Hepatocyte (in vitro differentiated cells): ENCODE measurements at regions not wholly inside any gene's neighbourhood (a gene's known extent, or its start where the extent isn't known, plus 50 kb on each side); places are given as distances from the start of the nearest gene placed in this dataset.

ENCODE experiments used
- EZH2 ChIP-seq: fragments of 200-600 bp; sonication (generic); IDR thresholded peaks from 2 replicates; pipeline ENCODE4 v1.6.1; 2016; ENCODE audit warnings: antibody characterized with exemption, mild to moderate bottlenecking, borderline replicate concordance
- EZH2phosphoT487 ChIP-seq: fragments of 200-600 bp; sonication (generic); IDR thresholded peaks from one replicate; pipeline ENCODE4 v1.6.1; 2018; ENCODE audit warnings: antibody characterized with exemption, mild to moderate bottlenecking, low read depth, moderate library complexity; ENCODE audit not compliant: unreplicated experiment, severe bottlenecking
- TF ChIP-seq, protein P1 (sequence below): fragments of 200-600 bp; sonication (generic); IDR thresholded peaks from 2 replicates; pipeline ENCODE4 v1.5.1; 2016; ENCODE audit warnings: antibody characterized with exemption, mild to moderate bottlenecking; ENCODE audit not compliant: poor library complexity

DNA sequence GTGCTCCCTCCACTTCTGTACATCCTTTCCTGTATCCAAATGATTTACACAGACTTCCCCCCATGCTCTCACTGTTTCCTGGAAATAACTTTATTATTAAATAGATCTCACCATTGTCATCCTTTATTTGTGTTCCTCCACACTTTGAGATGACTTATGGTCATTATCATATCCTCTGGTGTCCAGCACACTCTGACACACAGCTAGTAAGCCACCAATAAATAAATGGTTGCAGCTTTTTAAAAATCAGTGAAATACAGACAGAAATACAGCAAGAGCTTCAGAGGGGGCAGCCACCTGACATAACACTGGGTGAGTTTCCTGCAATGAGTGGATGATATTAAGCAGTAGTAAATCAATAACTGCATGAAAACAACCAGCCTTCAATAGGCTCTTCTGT, 2036.4 kb upstream of the AGA start:
- TF ChIP-seq, protein P1, sequence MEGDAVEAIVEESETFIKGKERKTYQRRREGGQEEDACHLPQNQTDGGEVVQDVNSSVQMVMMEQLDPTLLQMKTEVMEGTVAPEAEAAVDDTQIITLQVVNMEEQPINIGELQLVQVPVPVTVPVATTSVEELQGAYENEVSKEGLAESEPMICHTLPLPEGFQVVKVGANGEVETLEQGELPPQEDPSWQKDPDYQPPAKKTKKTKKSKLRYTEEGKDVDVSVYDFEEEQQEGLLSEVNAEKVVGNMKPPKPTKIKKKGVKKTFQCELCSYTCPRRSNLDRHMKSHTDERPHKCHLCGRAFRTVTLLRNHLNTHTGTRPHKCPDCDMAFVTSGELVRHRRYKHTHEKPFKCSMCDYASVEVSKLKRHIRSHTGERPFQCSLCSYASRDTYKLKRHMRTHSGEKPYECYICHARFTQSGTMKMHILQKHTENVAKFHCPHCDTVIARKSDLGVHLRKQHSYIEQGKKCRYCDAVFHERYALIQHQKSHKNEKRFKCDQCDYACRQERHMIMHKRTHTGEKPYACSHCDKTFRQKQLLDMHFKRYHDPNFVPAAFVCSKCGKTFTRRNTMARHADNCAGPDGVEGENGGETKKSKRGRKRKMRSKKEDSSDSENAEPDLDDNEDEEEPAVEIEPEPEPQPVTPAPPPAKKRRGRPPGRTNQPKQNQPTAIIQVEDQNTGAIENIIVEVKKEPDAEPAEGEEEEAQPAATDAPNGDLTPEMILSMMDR = no peak
- TF ChIP-seq EZH2phosphoT487 (no peak), EZH2 (no peak)
